GM21619 (cell line): ENCODE measurements at regions not wholly inside any gene's neighbourhood (a gene's known extent, or its start where the extent isn't known, plus 50 kb on each side); places are given as distances from the start of the nearest gene placed in this dataset.
"Not testable (repeated sequence)": the region's sequence is repeated elsewhere in the genome, so short reads cannot be mapped to it uniquely, and the experiment has no call there.

Experiments used
- ATAC-seq: cut with Tn5 transposase; IDR thresholded peaks from one replicate; pipeline ENCODE4 v1.9.1; 2021; ENCODE audit not compliant: unreplicated experiment

- no peak for ATAC-seq
Measured at GRCh38 chr11:15300341-15300740, 185.6 kb downstream of the INSC start.

GRCh38 chr11:15307619-15308024 is 192.9 kb downstream of the INSC start:
- no peak for ATAC-seq

- no peak for ATAC-seq
Measured at GRCh38 chr11:15308840-15309239, 194.1 kb downstream of the INSC start.

GRCh38 chr11:15309296-15309695 is 194.6 kb downstream of the INSC start:
- no peak for ATAC-seq

GRCh38 chr11:15313862-15314261 is 199.1 kb downstream of the INSC start:
- no peak for ATAC-seq

GRCh38 chr11:15318814-15319213 is 204.1 kb downstream of the INSC start:
- ATAC-seq, result no peak

- ATAC-seq, result no peak
Measured at GRCh38 chr11:15326520-15326919, 211.8 kb downstream of the INSC start.

- ATAC-seq, result no peak
Measured at GRCh38 chr11:15327786-15328231, 213.1 kb downstream of the INSC start.

- ATAC-seq, result no peak
Measured at GRCh38 chr11:15333407-15333806, 218.7 kb downstream of the INSC start.

- ATAC-seq, result no peak
Measured at GRCh38 chr11:15334766-15335165, 220.0 kb downstream of the INSC start.

- ATAC-seq, result no peak
Measured at GRCh38 chr11:15336021-15336420, 221.3 kb downstream of the INSC start.

- ATAC-seq, result no peak
Measured at GRCh38 chr11:15339302-15339701, 224.6 kb downstream of the INSC start.

GRCh38 chr11:15341587-15341986 is 226.9 kb downstream of the INSC start:
- no peak for ATAC-seq

- ATAC-seq, result no peak
Measured at GRCh38 chr11:15342163-15342562, 227.4 kb downstream of the INSC start.

- no peak for ATAC-seq
Measured at GRCh38 chr11:15346907-15347306, 232.2 kb downstream of the INSC start.

- ATAC-seq, result no peak
Measured at GRCh38 chr11:15347969-15348734, 233.4 kb downstream of the INSC start.

- ATAC-seq, result no peak
Measured at GRCh38 chr11:15349413-15349812, 234.7 kb downstream of the INSC start.

- no peak for ATAC-seq
Measured at GRCh38 chr11:15361316-15361715, 246.6 kb downstream of the INSC start.

GRCh38 chr11:15365286-15365685 is 250.6 kb downstream of the INSC start:
- not testable (repeated sequence) for ATAC-seq

- ATAC-seq, result no peak
Measured at GRCh38 chr11:15367695-15368094, 253.0 kb downstream of the INSC start.

GRCh38 chr11:15370495-15371147 is 255.9 kb downstream of the INSC start:
- ATAC-seq, result no peak

- no peak for ATAC-seq
Measured at GRCh38 chr11:15371533-15371932, 256.8 kb downstream of the INSC start.

- ATAC-seq, result no peak
Measured at GRCh38 chr11:15374418-15374817, 259.7 kb downstream of the INSC start.
